Osteoblast (primary cell): ENCODE measurements at regions not wholly inside any gene's neighbourhood (a gene's known extent, or its start where the extent isn't known, plus 50 kb on each side); places are given as distances from the start of the nearest gene placed in this dataset.

ENCODE experiments used
- DNase-seq: peaks from one replicate; pipeline ENCODE4 v3.0.0; 2011; ENCODE audit warnings: low spot score, mixed read lengths; ENCODE audit not compliant: insufficient read length; ENCODE audit errors: missing footprints
- H2AFZ ChIP-seq: 2 replicates; pipeline ENCODE4 v1.6.0; 2011; ENCODE audit warnings: mild to moderate bottlenecking, low read length
- H3K27ac ChIP-seq: 2 replicates; pipeline ENCODE4 v1.5.1; 2011; ENCODE audit warnings: mild to moderate bottlenecking, low read depth, low read length, moderate library complexity
- H3K27me3 ChIP-seq: 2 replicates; pipeline ENCODE4 v1.6.0; 2012; ENCODE audit warnings: mild to moderate bottlenecking, control low read depth, inconsistent platforms, low read length, moderate library complexity; ENCODE audit not compliant: insufficient read depth
- H3K36me3 ChIP-seq: 2 replicates; pipeline ENCODE4 v1.5.1; 2011; ENCODE audit warnings: mild to moderate bottlenecking, low read length, control low read depth, moderate library complexity; ENCODE audit not compliant: insufficient read depth
- H3K4me1 ChIP-seq: 2 replicates; pipeline ENCODE4 v1.5.1; 2011; ENCODE audit warnings: mild to moderate bottlenecking, low read length, control low read depth, moderate library complexity; ENCODE audit not compliant: insufficient read depth
- H3K4me2 ChIP-seq: 2 replicates; pipeline ENCODE4 v1.6.0; 2011; ENCODE audit warnings: mild to moderate bottlenecking, low read length; ENCODE audit not compliant: insufficient read depth
- H3K4me3 ChIP-seq: fragments of 200-600 bp; sonication (generic); 3 replicates; pipeline ENCODE4 v1.5.1; 2012; ENCODE audit warnings: mild to moderate bottlenecking, low read length, inconsistent platforms; ENCODE audit not compliant: insufficient read depth
- H3K79me2 ChIP-seq: 2 replicates; pipeline ENCODE4 v1.6.0; 2012; ENCODE audit warnings: mild to moderate bottlenecking, low read length, control low read depth, inconsistent platforms; ENCODE audit not compliant: insufficient read depth
- H3K9me3 ChIP-seq: 2 replicates; pipeline ENCODE4 v1.5.1; 2011; ENCODE audit warnings: low read depth, low read length, control low read depth
- H4K20me1 ChIP-seq: 2 replicates; pipeline ENCODE4 v1.6.0; 2012; ENCODE audit warnings: mild to moderate bottlenecking, low read length, control low read depth; ENCODE audit not compliant: insufficient read depth
- CTCF ChIP-seq: IDR thresholded peaks from 2 replicates; pipeline ENCODE4 v1.5.1; 2011; ENCODE audit warnings: mild to moderate bottlenecking, low read depth, low read length, moderate library complexity; ENCODE audit errors: extremely low read depth

- Histone ChIP-seq H2AFZ (no peak overlapping the region), H3K27ac (peak overlapping the region; percentile 15), H3K79me2 (no peaks in the 10 kb centered on the region), H3K27me3 (peaks cover 11% of the 10 kb centered on the region), H3K4me2 (peak overlapping the region; percentile 30), H3K4me3 (no peak overlapping the region), H4K20me1 (no peaks in the 10 kb centered on the region), H3K9me3 (no peaks in the 10 kb centered on the region), H3K36me3 (no peaks in the 10 kb centered on the region), H3K4me1 (peaks cover 9% of the 10 kb centered on the region)
- TF ChIP-seq CTCF, result no peak
- DNase-seq, result no peak
Observed at GRCh38 chr7:27316311-27316710, 73.7 kb downstream of the EVX1 start.

- Histone ChIP-seq H3K27me3 (peaks cover 2% of the 10 kb centered on the region), H3K27ac (no peak overlapping the region), H3K36me3 (no peaks in the 10 kb centered on the region), H3K9me3 (no peaks in the 10 kb centered on the region), H4K20me1 (no peaks in the 10 kb centered on the region), H2AFZ (no peak overlapping the region), H3K79me2 (no peaks in the 10 kb centered on the region), H3K4me3 (no peak overlapping the region), H3K4me1 (no peaks in the 10 kb centered on the region), H3K4me2 (no peak overlapping the region)
- no peak for DNase-seq
- no peak for TF ChIP-seq CTCF
Observed at GRCh38 chr7:27324246-27324645, 81.6 kb downstream of the EVX1 start.

- no peak for DNase-seq
- no peaks in the 10 kb centered on the region for H3K36me3 ChIP-seq
- no peak overlapping the region for H3K4me3 ChIP-seq
- H3K4me2 ChIP-seq, result no peak overlapping the region
- no peaks in the 10 kb centered on the region for H3K9me3 ChIP-seq
- H4K20me1 ChIP-seq, result no peaks in the 10 kb centered on the region
- peaks cover 2% of the 10 kb centered on the region for H3K27me3 ChIP-seq
- H3K27ac ChIP-seq, result no peak overlapping the region
- peak; percentile 43 for TF ChIP-seq CTCF
- peaks cover 6% of the 10 kb centered on the region for H3K4me1 ChIP-seq
- no peak overlapping the region for H2AFZ ChIP-seq
- no peaks in the 10 kb centered on the region for H3K79me2 ChIP-seq
Observed at GRCh38 chr7:27329909-27330308, 87.3 kb downstream of the EVX1 start.

- H3K27me3 ChIP-seq, result no peaks in the 10 kb centered on the region
- H3K4me3 ChIP-seq, result no peak overlapping the region
- no peak overlapping the region for H3K4me2 ChIP-seq
- H3K9me3 ChIP-seq, result no peaks in the 10 kb centered on the region
- no peak overlapping the region for H2AFZ ChIP-seq
- H3K27ac ChIP-seq, result no peak overlapping the region
- H3K36me3 ChIP-seq, result no peaks in the 10 kb centered on the region
- TF ChIP-seq CTCF, result no peak
- DNase-seq, result no peak
- H4K20me1 ChIP-seq, result no peaks in the 10 kb centered on the region
- no peaks in the 10 kb centered on the region for H3K79me2 ChIP-seq
- H3K4me1 ChIP-seq, result no peaks in the 10 kb centered on the region
Observed at GRCh38 chr7:27339478-27339877, 96.9 kb downstream of the EVX1 start.
